Keratinocyte (primary cell): ENCODE measurements at regions not wholly inside any gene's neighbourhood (a gene's known extent, or its start where the extent isn't known, plus 50 kb on each side); places are given as distances from the start of the nearest gene placed in this dataset.

Experiments
- DNase-seq: peaks from one replicate; pipeline ENCODE4 v3.0.0-alpha.2; 2011; ENCODE audit warnings: low read depth, missing footprints, low spot score
- FAIRE-seq: peaks from 2 replicates; lab custom pipeline; 2011; peaks lifted over from hg19 to GRCh38; lab: Jason Lieb, UNC
- H2AFZ ChIP-seq: 2 replicates; pipeline ENCODE4 v1.6.0; 2012; ENCODE audit warnings: low read length, control low read depth, inconsistent platforms; ENCODE audit not compliant: control insufficient read depth
- H3K27ac ChIP-seq: 2 replicates; pipeline ENCODE4 v1.5.1; 2011; ENCODE audit warnings: low read length; ENCODE audit not compliant: control insufficient read depth, insufficient read depth
- H3K27me3 ChIP-seq: 3 replicates; pipeline ENCODE4 v1.6.0; 2011; ENCODE audit warnings: low read length; ENCODE audit not compliant: control insufficient read depth, insufficient read depth; ENCODE audit errors: extremely low read depth
- H3K36me3 ChIP-seq, 2 experiments: 2 replicates in 1 of 2; 3 replicates in 1 of 2; pipeline ENCODE4 v1.5.1; 2011; ENCODE audit warnings: low read length in 2 of 2, mild to moderate bottlenecking in 1 of 2; ENCODE audit not compliant: control insufficient read depth in 2 of 2, insufficient read depth in 2 of 2; ENCODE audit errors: extremely low read depth in 1 of 2
- H3K4me1 ChIP-seq: 3 replicates; pipeline ENCODE4 v1.5.1; 2011; ENCODE audit warnings: low read length; ENCODE audit not compliant: control insufficient read depth, insufficient read depth; ENCODE audit errors: extremely low read depth
- H3K4me2 ChIP-seq: 3 replicates; pipeline ENCODE4 v1.6.0; 2011; ENCODE audit warnings: low read depth, low read length; ENCODE audit not compliant: control insufficient read depth, insufficient read depth; ENCODE audit errors: extremely low read depth
- H3K4me3 ChIP-seq, 3 experiments: fragments of 200-600 bp in 1 of 3; sonication (generic) in 1 of 3; 2 replicates in 2 of 3; 3 replicates in 1 of 3; pipeline ENCODE4 v1.5.1; 2011 to 2016; ENCODE audit warnings: low read length in 3 of 3, mild to moderate bottlenecking in 3 of 3, control low read depth in 2 of 3, inconsistent platforms in 1 of 3, low read depth in 1 of 3, mixed read lengths in 1 of 3, mixed run types in 1 of 3, moderate library complexity in 1 of 3; ENCODE audit not compliant: control insufficient read depth in 2 of 3, insufficient read depth in 2 of 3; ENCODE audit errors: extremely low read depth in 1 of 3
- H3K79me2 ChIP-seq: 2 replicates; pipeline ENCODE4 v1.6.0; 2012; ENCODE audit warnings: low read length; ENCODE audit not compliant: control insufficient read depth, insufficient read depth
- H3K9ac ChIP-seq: 3 replicates; pipeline ENCODE4 v1.6.0; 2011; ENCODE audit warnings: low read length; ENCODE audit not compliant: control insufficient read depth, insufficient read depth; ENCODE audit errors: extremely low read depth
- H3K9me1 ChIP-seq: 3 replicates; pipeline ENCODE4 v1.6.0; 2011; ENCODE audit warnings: low read length; ENCODE audit not compliant: control insufficient read depth, insufficient read depth; ENCODE audit errors: extremely low read depth
- H3K9me3 ChIP-seq: 2 replicates; pipeline ENCODE4 v1.5.1; 2012; ENCODE audit warnings: low read depth, low read length; ENCODE audit not compliant: control insufficient read depth
- H4K20me1 ChIP-seq: 3 replicates; pipeline ENCODE4 v1.6.0; 2011; ENCODE audit warnings: low read length; ENCODE audit not compliant: control insufficient read depth, insufficient read depth; ENCODE audit errors: extremely low read depth
- EZH2 ChIP-seq: IDR thresholded peaks from one replicate; pipeline ENCODE4 v1.6.1; 2012; ENCODE audit warnings: inconsistent platforms, mild to moderate bottlenecking, low read length, moderate library complexity
- dilution Hi-C: fragments of 300-500 bp; cut with MboI; formaldehyde crosslinking; loops from one replicate; pipeline ENCODE4 v1.7.0; 2020; ENCODE audit warnings: low sequenced_read_pairs; ENCODE audit not compliant: extremely low pct_ligation_motif_present
- TF ChIP-seq, protein P1 (sequence below), 3 experiments: IDR thresholded peaks in 1 of 3; conservative IDR thresholded peaks in 1 of 3; optimal IDR thresholded peaks in 1 of 3; 2 replicates in 2 of 3; 3 replicates in 1 of 3; pipeline versions ENCODE3 to v1.5.1; 2011; ENCODE audit warnings: low read length in 3 of 3, mild to moderate bottlenecking in 3 of 3, moderate library complexity in 2 of 3, control low read depth in 1 of 3, inconsistent platforms in 1 of 3; ENCODE audit not compliant: insufficient read depth in 2 of 3; ENCODE audit errors: extremely low read depth in 1 of 3

GRCh38 chr5:85337435-85337834 lies 952.8 kb upstream of the EDIL3 start:
- FAIRE-seq (no peak), DNase-seq (no peak)
- no peak overlapping the region for H3K4me3 ChIP-seq
- no peaks in the 10 kb centered on the region for H3K79me2 ChIP-seq
- TF ChIP-seq, protein P1, sequence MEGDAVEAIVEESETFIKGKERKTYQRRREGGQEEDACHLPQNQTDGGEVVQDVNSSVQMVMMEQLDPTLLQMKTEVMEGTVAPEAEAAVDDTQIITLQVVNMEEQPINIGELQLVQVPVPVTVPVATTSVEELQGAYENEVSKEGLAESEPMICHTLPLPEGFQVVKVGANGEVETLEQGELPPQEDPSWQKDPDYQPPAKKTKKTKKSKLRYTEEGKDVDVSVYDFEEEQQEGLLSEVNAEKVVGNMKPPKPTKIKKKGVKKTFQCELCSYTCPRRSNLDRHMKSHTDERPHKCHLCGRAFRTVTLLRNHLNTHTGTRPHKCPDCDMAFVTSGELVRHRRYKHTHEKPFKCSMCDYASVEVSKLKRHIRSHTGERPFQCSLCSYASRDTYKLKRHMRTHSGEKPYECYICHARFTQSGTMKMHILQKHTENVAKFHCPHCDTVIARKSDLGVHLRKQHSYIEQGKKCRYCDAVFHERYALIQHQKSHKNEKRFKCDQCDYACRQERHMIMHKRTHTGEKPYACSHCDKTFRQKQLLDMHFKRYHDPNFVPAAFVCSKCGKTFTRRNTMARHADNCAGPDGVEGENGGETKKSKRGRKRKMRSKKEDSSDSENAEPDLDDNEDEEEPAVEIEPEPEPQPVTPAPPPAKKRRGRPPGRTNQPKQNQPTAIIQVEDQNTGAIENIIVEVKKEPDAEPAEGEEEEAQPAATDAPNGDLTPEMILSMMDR (optimal IDR thresholded peaks at IDR 0.05 in 1 of 3, IDR thresholded peaks at IDR 0.05 in 1 of 3, conservative IDR thresholded peaks at IDR 0.05 in 1 of 3; ENCODE audit: extremely low read depth in 1 of 3, insufficient read depth in 2 of 3, low read length in 3 of 3) = no peak
- no peak overlapping the region for H3K4me2 ChIP-seq
- no peaks in the 10 kb centered on the region for H3K36me3 ChIP-seq
- no peaks in the 10 kb centered on the region for H3K9me1 ChIP-seq
- H2AFZ ChIP-seq = no peak overlapping the region
- H3K4me1 ChIP-seq = no peaks in the 10 kb centered on the region
- H3K27me3 ChIP-seq = no peaks in the 10 kb centered on the region
- no peak overlapping the region for H3K27ac ChIP-seq
- no peaks in the 10 kb centered on the region for H3K9me3 ChIP-seq
- dilution Hi-C loops = no loop called here
- no peaks in the 10 kb centered on the region for H4K20me1 ChIP-seq
- no peak overlapping the region for H3K9ac ChIP-seq

- no peak overlapping the region for H3K4me2 ChIP-seq
- H3K79me2 ChIP-seq = no peaks in the 10 kb centered on the region
- no peaks in the 10 kb centered on the region for H3K27me3 ChIP-seq
- no peaks in the 10 kb centered on the region for H3K9me3 ChIP-seq
- TF ChIP-seq EZH2 = no peak
- TF ChIP-seq, protein P1 (optimal IDR thresholded peaks at IDR 0.05 in 1 of 3, IDR thresholded peaks at IDR 0.05 in 1 of 3, conservative IDR thresholded peaks at IDR 0.05 in 1 of 3; ENCODE audit: extremely low read depth in 1 of 3, insufficient read depth in 2 of 3, low read length in 3 of 3) = no peak
- no peak overlapping the region for H3K9ac ChIP-seq
- no peak overlapping the region for H2AFZ ChIP-seq
- H3K27ac ChIP-seq = no peak overlapping the region
- H4K20me1 ChIP-seq = no peaks in the 10 kb centered on the region
- no peaks in the 10 kb centered on the region for H3K36me3 ChIP-seq
- DNase-seq (no peak), FAIRE-seq (no peak)
- no peaks in the 10 kb centered on the region for H3K4me1 ChIP-seq
- no peak overlapping the region for H3K4me3 ChIP-seq
- dilution Hi-C loops = no loop called here
- H3K9me1 ChIP-seq = no peaks in the 10 kb centered on the region
These were observed 956.1 kb upstream of the EDIL3 start for GRCh38 chr5:85340790-85341189.
